ENCODE measurements at regions not wholly inside any gene's neighbourhood (a gene's known extent, or its start where the extent isn't known, plus 50 kb on each side); places are given as distances from the start of the nearest gene placed in this dataset.

- TF ChIP-seq CTCF (IDR thresholded peaks at IDR 0.05; ENCODE audit: insufficient read depth, low read depth, low read length, missing control alignments), result no peak
- no peak for DNase-seq (ENCODE audit: low read depth)
- H3K4me3 ChIP-seq (ENCODE audit: low read depth, low read length), result no peak overlapping the region
Measured at GRCh38 chr4:11019451-11020240, 335.1 kb upstream of the CLNK start.

DNA sequence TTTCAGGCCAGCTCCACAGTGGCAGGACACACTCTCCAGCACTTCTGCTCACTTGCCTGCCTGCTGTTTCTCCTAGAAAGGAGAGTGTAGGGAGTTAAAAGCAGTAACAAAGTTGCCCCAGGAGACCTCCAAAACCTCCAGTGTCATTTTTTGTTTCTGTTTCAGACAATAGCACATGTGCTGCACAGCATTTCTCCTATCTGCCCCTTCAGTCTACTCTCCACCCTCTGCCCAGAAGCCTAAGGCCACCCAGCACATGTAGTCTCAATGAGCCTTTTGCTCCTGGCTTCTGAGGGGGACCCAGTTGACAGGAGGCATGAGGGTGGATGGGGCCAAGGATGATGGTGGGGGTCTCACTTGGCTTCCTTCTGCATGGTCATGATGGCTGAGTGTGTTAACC, 329.6 kb upstream of the CLNK start:
- TF ChIP-seq CTCF (IDR thresholded peaks at IDR 0.05; ENCODE audit: insufficient read depth, low read depth, low read length, missing control alignments), result no peak
- no peak overlapping the region for H3K4me3 ChIP-seq (ENCODE audit: low read depth, low read length)
- DNase-seq (ENCODE audit: low read depth), result no peak

DNA sequence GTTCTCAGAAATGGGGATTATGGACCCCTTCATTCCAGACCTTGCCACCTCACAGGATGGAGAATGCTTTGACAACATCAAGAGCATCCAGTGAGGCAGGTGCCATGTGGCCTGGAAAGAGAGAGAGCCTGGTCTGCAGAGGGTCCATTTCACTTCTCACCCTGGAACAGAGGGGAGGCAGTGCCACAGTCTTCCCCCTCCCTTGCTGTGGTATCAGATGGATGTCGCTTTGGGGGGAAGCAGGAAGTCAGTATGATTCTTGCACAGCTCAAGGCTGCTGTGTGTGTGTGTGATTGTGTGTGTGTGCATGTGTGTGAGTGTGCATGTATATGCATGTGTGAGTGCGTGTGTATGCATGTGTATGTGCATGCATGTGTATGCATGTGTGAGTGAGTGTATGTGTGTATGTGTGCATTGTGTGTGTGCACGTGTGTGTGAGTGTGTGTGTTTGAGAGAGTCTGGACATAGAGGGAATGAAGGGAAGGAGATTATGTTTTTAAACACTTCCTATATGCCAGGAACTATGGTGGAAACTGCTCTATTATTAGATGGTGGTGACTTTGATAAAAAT, 328.6 kb upstream of the CLNK start:
- DNase-seq (ENCODE audit: low read depth), result no peak
- TF ChIP-seq CTCF (IDR thresholded peaks at IDR 0.05; ENCODE audit: insufficient read depth, low read depth, low read length, missing control alignments), result no peak
- H3K4me3 ChIP-seq (ENCODE audit: low read depth, low read length), result no peak overlapping the region

- no peak for DNase-seq (ENCODE audit: low read depth)
- no peak for TF ChIP-seq CTCF (IDR thresholded peaks at IDR 0.05; ENCODE audit: insufficient read depth, low read depth, low read length, missing control alignments)
Measured at GRCh38 chr4:11011249-11011648, 326.7 kb upstream of the CLNK start.

DNA sequence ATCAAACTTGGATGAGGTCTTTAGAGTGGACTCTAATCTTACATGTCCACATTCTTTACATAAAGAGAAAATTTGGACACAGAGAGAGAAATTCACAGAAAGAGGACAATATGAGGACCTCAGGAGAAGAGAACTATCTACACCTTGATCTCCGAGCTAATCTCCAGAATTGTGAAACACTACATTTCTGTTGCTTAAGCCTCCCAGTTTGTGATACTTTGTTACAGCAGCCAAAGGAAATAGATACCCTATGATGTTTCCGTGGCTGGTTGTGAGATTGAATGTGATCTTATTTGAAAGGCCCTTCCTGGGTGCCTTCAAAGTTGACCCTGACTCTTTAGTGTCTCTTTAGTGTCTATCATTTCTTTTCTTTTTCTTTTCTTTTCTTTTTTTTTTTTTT, 326.1 kb upstream of the CLNK start:
- no peak overlapping the region for H3K4me3 ChIP-seq (ENCODE audit: low read depth, low read length)
- DNase-seq (ENCODE audit: low read depth), result no peak
- no peak for TF ChIP-seq CTCF (IDR thresholded peaks at IDR 0.05; ENCODE audit: insufficient read depth, low read depth, low read length, missing control alignments)

More at GRCh38 chr4:11011249-11011648, 326.7 kb upstream of the CLNK start:
- no peak overlapping the region for H3K4me3 ChIP-seq (ENCODE audit: low read depth, low read length)

DNA sequence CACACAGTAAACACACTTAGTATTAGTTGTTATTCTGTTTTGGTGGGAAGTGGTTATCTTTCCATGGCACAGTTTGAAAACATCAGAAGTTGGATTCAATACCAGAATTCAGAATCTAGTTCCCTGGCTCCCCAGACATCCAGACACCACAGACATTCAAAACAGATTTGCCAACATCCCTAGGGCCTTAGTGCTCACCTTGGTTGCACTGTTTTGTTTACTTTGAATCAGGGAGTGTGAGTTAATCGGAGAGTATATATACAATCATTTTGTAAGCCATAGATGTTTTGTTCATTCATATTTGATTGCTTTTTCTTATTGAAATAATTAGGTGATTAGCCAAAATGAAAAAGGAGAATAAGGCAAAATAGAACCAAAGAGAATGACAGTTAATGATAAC, 324.7 kb upstream of the CLNK start:
- H3K4me3 ChIP-seq (ENCODE audit: low read depth, low read length), result no peak overlapping the region
- no peak for DNase-seq (ENCODE audit: low read depth)
- no peak for TF ChIP-seq CTCF (IDR thresholded peaks at IDR 0.05; ENCODE audit: insufficient read depth, low read depth, low read length, missing control alignments)

All from GM12865 (cell line).